ENCODE measurements at regions not wholly inside any gene's neighbourhood (a gene's known extent, or its start where the extent isn't known, plus 50 kb on each side); places are given as distances from the start of the nearest gene placed in this dataset.

- no peak for TF ChIP-seq POLR2AphosphoS5 (IDR thresholded peaks at IDR 0.05; ENCODE audit: low read depth)
- TF ChIP-seq CTCF (IDR thresholded peaks at IDR 0.05; ENCODE audit: insufficient read depth, low read length): no peak
- TF ChIP-seq GABPA (IDR thresholded peaks at IDR 0.05; ENCODE audit: low read depth): no peak
- no peak for TF ChIP-seq REST (IDR thresholded peaks at IDR 0.05; ENCODE audit: insufficient replicate concordance, low read depth)
- no peak for TF ChIP-seq SPI1 (IDR thresholded peaks at IDR 0.05; ENCODE audit: borderline replicate concordance, low read depth)
- Histone ChIP-seq H3K27ac (replicated peaks) (no peak overlapping the region), H3K4me3 (replicated peaks; ENCODE audit: insufficient read depth, low read length) (no peak overlapping the region), H3K27me3 (ENCODE audit: insufficient read depth, poor library complexity, severe bottlenecking) (no peaks in the 10 kb centered on the region)
- DNase-seq (ENCODE audit: low read depth in 1 of 2, low spot score in 1 of 2): no peak
Measured at GRCh38 chr6:133587546-133588160, 301.3 kb upstream of the TCF21 start.

- DNase-seq (ENCODE audit: low read depth in 1 of 2, low spot score in 1 of 2): no peak
- TF ChIP-seq CTCF (IDR thresholded peaks at IDR 0.05; ENCODE audit: insufficient read depth, low read length) (no peak), SPI1 (IDR thresholded peaks at IDR 0.05; ENCODE audit: borderline replicate concordance, low read depth) (no peak), REST (IDR thresholded peaks at IDR 0.05; ENCODE audit: insufficient replicate concordance, low read depth) (no peak), GABPA (IDR thresholded peaks at IDR 0.05; ENCODE audit: low read depth) (no peak), POLR2AphosphoS5 (IDR thresholded peaks at IDR 0.05; ENCODE audit: low read depth) (no peak)
- H3K27me3 ChIP-seq (ENCODE audit: insufficient read depth, poor library complexity, severe bottlenecking): no peaks in the 10 kb centered on the region
- H3K27ac ChIP-seq (replicated peaks): no peak overlapping the region
- no peak overlapping the region for H3K4me3 ChIP-seq (replicated peaks; ENCODE audit: insufficient read depth, low read length)
Measured at GRCh38 chr6:133590196-133590595, 298.7 kb upstream of the TCF21 start.

- peak in 1 of 2 experiments; percentile 46 for DNase-seq (ENCODE audit: low read depth in 1 of 2, low spot score in 1 of 2)
- Histone ChIP-seq H3K27me3 (ENCODE audit: insufficient read depth, poor library complexity, severe bottlenecking) (no peaks in the 10 kb centered on the region), H3K27ac (replicated peaks) (no peak overlapping the region), H3K4me3 (replicated peaks; ENCODE audit: insufficient read depth, low read length) (no peak overlapping the region)
- TF ChIP-seq SPI1 (IDR thresholded peaks at IDR 0.05; ENCODE audit: borderline replicate concordance, low read depth): peak; percentile 68; the same call in 1 of the 2 replicates
- no peak for TF ChIP-seq CTCF (IDR thresholded peaks at IDR 0.05; ENCODE audit: insufficient read depth, low read length)
- TF ChIP-seq GABPA (IDR thresholded peaks at IDR 0.05; ENCODE audit: low read depth): no peak
Measured at GRCh38 chr6:133590814-133591213, 298.1 kb upstream of the TCF21 start.

- H3K27me3 ChIP-seq (ENCODE audit: insufficient read depth, poor library complexity, severe bottlenecking): no peaks in the 10 kb centered on the region
- H3K27ac ChIP-seq (replicated peaks): no peak overlapping the region
- no peak for TF ChIP-seq REST (IDR thresholded peaks at IDR 0.05; ENCODE audit: insufficient replicate concordance, low read depth)
- no peak for TF ChIP-seq POLR2AphosphoS5 (IDR thresholded peaks at IDR 0.05; ENCODE audit: low read depth)
- TF ChIP-seq GABPA (IDR thresholded peaks at IDR 0.05; ENCODE audit: low read depth): no peak
- no peak for TF ChIP-seq CTCF (IDR thresholded peaks at IDR 0.05; ENCODE audit: insufficient read depth, low read length)
- no peak for TF ChIP-seq SPI1 (IDR thresholded peaks at IDR 0.05; ENCODE audit: borderline replicate concordance, low read depth)
- no peak overlapping the region for H3K4me3 ChIP-seq (replicated peaks; ENCODE audit: insufficient read depth, low read length)
- no peak for DNase-seq (ENCODE audit: low read depth in 1 of 2, low spot score in 1 of 2)
Measured at GRCh38 chr6:133591275-133591674, 297.6 kb upstream of the TCF21 start.

All from HL-60 (cell line).